ENCODE measurements at regions not wholly inside any gene's neighbourhood (a gene's known extent, or its start where the extent isn't known, plus 50 kb on each side); places are given as distances from the start of the nearest gene placed in this dataset.

GRCh38 chr1:97980530-97980929 lies 59.7 kb upstream of the DPYD start:
- Mint-ChIP-seq H3K4me3 (no peak overlapping the region), H3K4me1 (ENCODE audit: low read depth in 2 of 2) (no peaks in the 10 kb centered on the region), H3K27ac (no peak overlapping the region), H3K9me3 (no peaks in the 10 kb centered on the region), H3K36me3 (no peaks in the 10 kb centered on the region), H3K27me3 (peaks cover 7 to 16% of the 10 kb centered on the region in 2 donors)
- no peak for ATAC-seq
- DNase-seq (ENCODE audit: low spot score), result no peak

GRCh38 chr1:97976801-97977200 lies 56.0 kb upstream of the DPYD start:
- H3K9me3 Mint-ChIP-seq, result no peaks in the 10 kb centered on the region

More at GRCh38 chr1:97976801-97977200, 56.0 kb upstream of the DPYD start:
- no peak for DNase-seq (ENCODE audit: low spot score)
- no peak for ATAC-seq
- Mint-ChIP-seq H3K4me1 (ENCODE audit: low read depth in 2 of 2) (no peaks in the 10 kb centered on the region), H3K4me3 (no peak overlapping the region), H3K36me3 (no peaks in the 10 kb centered on the region), H3K27ac (no peak overlapping the region), H3K27me3 (peaks cover 6 to 16% of the 10 kb centered on the region in 2 donors)
